SK-N-SH (cell line): ENCODE measurements at regions not wholly inside any gene's neighbourhood (a gene's known extent, or its start where the extent isn't known, plus 50 kb on each side); places are given as distances from the start of the nearest gene placed in this dataset.

Experiments used
- CTCF ChIA-PET: fragments of 300-600, 350-600 bp; formaldehyde crosslinking; extraction: SDS; loops from one replicate; lab custom pipeline; 2021; lab: Yijun Ruan, JAX
- POLR2A ChIA-PET: fragments of 350-600 bp; sonication (Branson Sonifier 250); formaldehyde crosslinking; extraction: SDS; loops from one replicate; lab custom pipeline; 2020; ENCODE audit warnings: antibody characterized with exemption, inconsistent platforms; lab: Yijun Ruan, JAX
- DNase-seq: peaks from one replicate; pipeline ENCODE4 v3.0.0; 2012
- H2AFZ ChIP-seq: fragments of 200-600 bp; sonication (generic); 2 replicates; pipeline ENCODE4 v1.8.1; 2016; ENCODE audit warnings: antibody characterized with exemption, mild to moderate bottlenecking, low read depth
- H3F3A ChIP-seq: fragments of 200-600 bp; sonication (generic); replicated peaks from 2 replicates; pipeline ENCODE3; 2016; ENCODE audit warnings: antibody characterized with exemption, mild to moderate bottlenecking; ENCODE audit not compliant: insufficient read depth
- H3K27ac ChIP-seq, 2 experiments: fragments of 200-500 bp in 1 of 2; fragments of 200-600 bp in 1 of 2; sonication (Bioruptor generic) in 1 of 2; sonication (generic), shearing (Covaris generic) in 1 of 2; 2 replicates each; pipeline versions ENCODE4 v1.5.1 to v1.6.1; 2014 to 2016; ENCODE audit warnings: low read depth in 2 of 2, inconsistent platforms in 1 of 2, low read length in 1 of 2, mild to moderate bottlenecking in 1 of 2, mixed read lengths in 1 of 2
- H3K27me3 ChIP-seq: fragments of 200-600 bp; sonication (generic), shearing (Covaris generic); 2 replicates; pipeline ENCODE4 v1.6.1; 2016; ENCODE audit warnings: mixed run types; ENCODE audit not compliant: insufficient read depth
- H3K36me3 ChIP-seq, 2 experiments: fragments of 200-500 bp in 1 of 2; fragments of 200-600 bp in 1 of 2; sonication (Bioruptor generic) in 1 of 2; sonication (generic) in 1 of 2; replicated peaks in 1 of 2; 2 replicates each; pipeline versions ENCODE3 to v1.5.1; 2014 to 2016; ENCODE audit warnings: low read length in 1 of 2, mild to moderate bottlenecking in 1 of 2; ENCODE audit not compliant: insufficient read depth in 2 of 2, control insufficient read depth in 1 of 2
- H3K4me1 ChIP-seq, 2 experiments: fragments of 200-500 bp in 1 of 2; fragments of 200-600 bp in 1 of 2; sonication (Bioruptor generic) in 1 of 2; sonication (generic), shearing (Covaris generic) in 1 of 2; 2 replicates each; pipeline versions ENCODE4 v1.5.1 to v1.6.1; 2014 to 2016; ENCODE audit warnings: low read depth in 1 of 2, low read length in 1 of 2, mixed run types in 1 of 2; ENCODE audit not compliant: insufficient read depth in 2 of 2, control insufficient read depth in 1 of 2
- H3K4me2 ChIP-seq: fragments of 200-600 bp; sonication (generic), shearing (Covaris generic); 2 replicates; pipeline ENCODE4 v1.6.1; 2017; ENCODE audit warnings: mixed run types
- H3K4me3 ChIP-seq, 2 experiments: fragments of 200-500 bp in 1 of 2; fragments of 200-600 bp in 1 of 2; sonication (Bioruptor generic) in 1 of 2; sonication (generic), shearing (Covaris generic) in 1 of 2; 2 replicates each; pipeline versions ENCODE4 v1.5.1 to v1.8.1; 2014 to 2016; ENCODE audit warnings: low read depth in 2 of 2, inconsistent platforms in 1 of 2, low read length in 1 of 2, mild to moderate bottlenecking in 1 of 2, mixed read lengths in 1 of 2, moderate library complexity in 1 of 2
- H3K79me2 ChIP-seq: fragments of 200-600 bp; sonication (generic); 2 replicates; pipeline ENCODE4 v1.8.1; 2017; ENCODE audit warnings: mild to moderate bottlenecking; ENCODE audit not compliant: insufficient read depth
- H3K9ac ChIP-seq: fragments of 200-600 bp; sonication (generic); 2 replicates; pipeline ENCODE4 v1.6.1; 2017; ENCODE audit warnings: mixed run types
- H3K9me2 ChIP-seq: fragments of 200-600 bp; sonication (generic); 2 replicates; pipeline ENCODE4 v1.6.1; 2017; ENCODE audit warnings: mixed run types
- H3K9me3 ChIP-seq: fragments of 200-600 bp; sonication (generic); 2 replicates; pipeline ENCODE4 v1.6.1; 2017; ENCODE audit warnings: mixed run types, mild to moderate bottlenecking, moderate library complexity
- H4K20me1 ChIP-seq: fragments of 200-600 bp; sonication (generic); 2 replicates; pipeline ENCODE4 v1.6.1; 2017; ENCODE audit warnings: mild to moderate bottlenecking, mixed run types; ENCODE audit not compliant: insufficient read depth
- CHD2 ChIP-seq: fragments of 150-350 bp; IDR thresholded peaks from 2 replicates; pipeline ENCODE4 v1.6.1; 2018; ENCODE audit warnings: low read length; ENCODE audit not compliant: partially characterized antibody
- CTCF ChIP-seq: fragments of 200-600 bp; sonication (generic); IDR thresholded peaks from 2 replicates; pipeline ENCODE4 v1.6.1; 2017; ENCODE audit warnings: antibody characterized with exemption, mild to moderate bottlenecking, moderate library complexity
- EZH2phosphoT487 ChIP-seq: fragments of 200-600 bp; sonication (generic); IDR thresholded peaks from 2 replicates; pipeline ENCODE4 v1.6.1; 2017; ENCODE audit warnings: low read depth, mixed run types, mild to moderate bottlenecking, antibody characterized with exemption, moderate library complexity, borderline replicate concordance
- GABPA ChIP-seq: IDR thresholded peaks from 2 replicates; pipeline ENCODE4 v1.4.0; 2012; ENCODE audit warnings: low read depth, mild to moderate bottlenecking
- MAX ChIP-seq: IDR thresholded peaks from 2 replicates; pipeline ENCODE4 v1.4.0; 2012; ENCODE audit warnings: low read depth
- NFIC ChIP-seq: IDR thresholded peaks from 2 replicates; pipeline ENCODE4 v1.4.0; 2012; ENCODE audit warnings: borderline replicate concordance
- RAD21 ChIP-seq: IDR thresholded peaks from 2 replicates; pipeline ENCODE4 v1.6.1; 2012; ENCODE audit warnings: mild to moderate bottlenecking, low read length
- RCOR1 ChIP-seq: fragments of 150-350 bp; IDR thresholded peaks from 2 replicates; pipeline ENCODE4 v1.6.1; 2017; ENCODE audit warnings: antibody characterized with exemption, low read length
- REST ChIP-seq: IDR thresholded peaks from 2 replicates; pipeline ENCODE4 v1.6.1; 2012; ENCODE audit warnings: mild to moderate bottlenecking, low read depth, low read length, moderate library complexity
- RFX5 ChIP-seq: IDR thresholded peaks from 2 replicates; pipeline ENCODE4 v1.6.1; 2012; ENCODE audit warnings: mild to moderate bottlenecking, improper control_type of control experiment, low read length
- SMC3 ChIP-seq: IDR thresholded peaks from 2 replicates; pipeline ENCODE4 v1.6.1; 2012; ENCODE audit warnings: low read depth, low read length, improper control_type of control experiment
- TAF1 ChIP-seq: IDR thresholded peaks from 2 replicates; pipeline ENCODE4 v1.6.1; 2012; ENCODE audit warnings: low read depth, mild to moderate bottlenecking, low read length, moderate library complexity, borderline replicate concordance
- YY1 ChIP-seq: IDR thresholded peaks from 2 replicates; pipeline ENCODE4 v1.4.0; 2012; ENCODE audit warnings: low read depth, mild to moderate bottlenecking
- WGBS: methylation state at CpG from one replicate; pipeline ENCODE4 v1.1.6; 2017; ENCODE audit warnings: low lambda C conversion rate; 5-methylcytosine and 5-hydroxymethylcytosine counted together

GRCh38 chr6:109224107-109224875, 129.0 kb downstream of the CEP57L1 start (continued):
- TF ChIP-seq REST = no peak

GRCh38 chr6:109222848-109223247, 127.5 kb downstream of the CEP57L1 start:
- Histone ChIP-seq H3K4me2 (no peak overlapping the region), H3K9me2 (no peaks in the 10 kb centered on the region), H3K4me1 (peaks cover 0 to 19% of the 10 kb centered on the region in 2 experiments; a peak in 2 of 4 replicates), H4K20me1 (no peaks in the 10 kb centered on the region), H3K36me3 (no peaks in the 10 kb centered on the region), H3K27me3 (no peaks in the 10 kb centered on the region)
- WGBS = 73% methylated on average over 3 of the region's 3 CpGs
- DNase-seq = no peak
- no peak for TF ChIP-seq CHD2
- TF ChIP-seq RAD21 = no peak
- no peak for TF ChIP-seq TAF1
- TF ChIP-seq EZH2phosphoT487 = no peak
- TF ChIP-seq, all 33 proteins: peak for 0
- POLR2A ChIA-PET = no interaction called here
- no peak overlapping the region for H3K9ac ChIP-seq
- H2AFZ ChIP-seq = no peak overlapping the region
- no peak overlapping the region for H3K27ac ChIP-seq
- H3K9me3 ChIP-seq = no peaks in the 10 kb centered on the region
- H3F3A ChIP-seq = no peaks in the 10 kb centered on the region
- H3K79me2 ChIP-seq = no peaks in the 10 kb centered on the region
- CTCF ChIA-PET = interaction anchor here (1.4 kb wide), 1 partner anchor 160 kb away, joined by 5 read pairs; no protein-coding TSS in a partner anchor
- no peak overlapping the region for H3K4me3 ChIP-seq

- Histone ChIP-seq H3K9ac (no peak overlapping the region), H3K27ac (no peak overlapping the region), H2AFZ (no peak overlapping the region), H3K36me3 (no peaks in the 10 kb centered on the region), H3F3A (no peaks in the 10 kb centered on the region), H4K20me1 (no peaks in the 10 kb centered on the region), H3K4me3 (no peak overlapping the region), H3K9me3 (no peaks in the 10 kb centered on the region), H3K27me3 (no peaks in the 10 kb centered on the region), H3K9me2 (no peaks in the 10 kb centered on the region), H3K4me1 (peaks cover 0 to 11% of the 10 kb centered on the region in 2 experiments; a peak in 2 of 4 replicates), H3K79me2 (no peaks in the 10 kb centered on the region), H3K4me2 (no peak overlapping the region)
- CTCF ChIA-PET = no interaction called here
- 79% methylated on average over 1 of the region's 1 CpG for WGBS
- POLR2A ChIA-PET = no interaction called here
- DNase-seq = no peak
- TF ChIP-seq RCOR1 (no peak), YY1 (no peak), NFIC (no peak), SMC3 (no peak), REST (no peak), MAX (no peak), RFX5 (no peak), GABPA (no peak), RAD21 (no peak), CTCF (no peak), EZH2phosphoT487 (no peak), TAF1 (no peak)
These were observed 126.4 kb downstream of the CEP57L1 start for GRCh38 chr6:109221543-109222195.
